Testis (tissue), 2 donors: ENCODE measurements at regions not wholly inside any gene's neighbourhood (a gene's known extent, or its start where the extent isn't known, plus 50 kb on each side); places are given as distances from the start of the nearest gene placed in this dataset.

Source experiments
- POLR2A ChIP-seq: fragments of 450-650 bp; IDR thresholded peaks from one replicate; pipeline ENCODE4 v1.6.1; 2017; ENCODE audit warnings: antibody characterized with exemption, mild to moderate bottlenecking, moderate library complexity
- TF ChIP-seq, protein P1 (sequence below), 3 experiments: fragments of 450-650 bp in 2 of 3; fragments of 200-600 bp in 1 of 3; sonication (generic) in 1 of 3; IDR thresholded peaks; one replicate each; pipeline ENCODE4 v1.5.1; 2016 to 2019; ENCODE audit warnings: antibody characterized with exemption in 3 of 3, mild to moderate bottlenecking in 2 of 3, moderate library complexity in 1 of 3

DNA sequence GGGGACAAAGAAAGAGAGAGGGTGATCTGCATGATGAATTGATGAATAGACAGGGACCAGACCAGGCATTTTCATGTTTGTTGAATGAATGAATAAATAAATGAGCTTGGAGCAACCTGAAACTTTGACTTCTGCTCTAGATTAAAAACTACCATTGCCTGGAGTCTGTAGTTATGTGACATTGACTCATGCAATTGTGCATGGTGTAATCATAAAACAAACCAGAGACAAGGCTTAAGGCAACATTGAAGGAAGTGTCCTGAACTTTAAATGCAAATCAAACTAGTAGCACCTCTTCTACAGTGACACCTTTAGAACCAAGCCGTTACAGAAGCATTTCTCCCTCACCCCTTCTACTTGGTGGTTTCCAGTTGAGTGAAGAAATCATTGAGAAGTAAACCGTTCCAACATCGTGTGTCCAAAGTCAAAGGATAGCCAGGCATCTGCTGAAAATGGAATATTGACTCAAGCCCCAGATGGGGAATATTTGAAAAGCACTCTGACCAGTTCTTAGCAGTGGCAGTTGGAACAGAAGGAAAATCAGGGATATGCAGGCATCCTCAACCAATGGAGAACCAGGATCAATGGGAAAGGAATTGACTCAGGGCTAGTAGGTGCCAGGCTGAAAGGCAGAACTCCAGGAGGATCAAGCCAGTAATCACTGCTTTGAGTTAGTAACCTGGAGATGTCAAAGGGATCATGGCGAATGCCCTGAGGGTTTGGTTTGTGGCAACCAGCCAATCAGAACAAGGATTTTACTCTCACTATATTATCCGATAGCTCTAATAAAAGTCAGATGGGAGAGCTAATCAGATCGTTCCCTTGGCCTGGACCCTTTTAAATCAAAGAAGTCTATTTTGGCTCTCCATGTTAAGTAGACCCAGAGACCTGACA is 171.2 kb upstream of the TSHZ2 start:
- TF ChIP-seq POLR2A, result no peak
- TF ChIP-seq, protein P1, sequence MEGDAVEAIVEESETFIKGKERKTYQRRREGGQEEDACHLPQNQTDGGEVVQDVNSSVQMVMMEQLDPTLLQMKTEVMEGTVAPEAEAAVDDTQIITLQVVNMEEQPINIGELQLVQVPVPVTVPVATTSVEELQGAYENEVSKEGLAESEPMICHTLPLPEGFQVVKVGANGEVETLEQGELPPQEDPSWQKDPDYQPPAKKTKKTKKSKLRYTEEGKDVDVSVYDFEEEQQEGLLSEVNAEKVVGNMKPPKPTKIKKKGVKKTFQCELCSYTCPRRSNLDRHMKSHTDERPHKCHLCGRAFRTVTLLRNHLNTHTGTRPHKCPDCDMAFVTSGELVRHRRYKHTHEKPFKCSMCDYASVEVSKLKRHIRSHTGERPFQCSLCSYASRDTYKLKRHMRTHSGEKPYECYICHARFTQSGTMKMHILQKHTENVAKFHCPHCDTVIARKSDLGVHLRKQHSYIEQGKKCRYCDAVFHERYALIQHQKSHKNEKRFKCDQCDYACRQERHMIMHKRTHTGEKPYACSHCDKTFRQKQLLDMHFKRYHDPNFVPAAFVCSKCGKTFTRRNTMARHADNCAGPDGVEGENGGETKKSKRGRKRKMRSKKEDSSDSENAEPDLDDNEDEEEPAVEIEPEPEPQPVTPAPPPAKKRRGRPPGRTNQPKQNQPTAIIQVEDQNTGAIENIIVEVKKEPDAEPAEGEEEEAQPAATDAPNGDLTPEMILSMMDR (IDR thresholded peaks at IDR 0.05), result no peak
